PFSK-1 (cell line): ENCODE measurements at regions not wholly inside any gene's neighbourhood (a gene's known extent, or its start where the extent isn't known, plus 50 kb on each side); places are given as distances from the start of the nearest gene placed in this dataset.

ENCODE experiments used
- POLR2AphosphoS5 ChIP-seq: IDR thresholded peaks from 2 replicates; pipeline ENCODE4 v1.6.1; 2012; ENCODE audit warnings: low read depth, mild to moderate bottlenecking, control low read depth, low read length, moderate library complexity
- TAF1 ChIP-seq: IDR thresholded peaks from 2 replicates; pipeline ENCODE4 v1.6.1; 2012; ENCODE audit warnings: low read length, control low read depth, borderline replicate concordance; ENCODE audit not compliant: insufficient read depth

GRCh38 chr13:104114101-104114500, 1047.9 kb upstream of the SLC10A2 start:
- TF ChIP-seq POLR2AphosphoS5 (no peak), TAF1 (no peak)
